K562 (cell line): ENCODE measurements at regions not wholly inside any gene's neighbourhood (a gene's known extent, or its start where the extent isn't known, plus 50 kb on each side); places are given as distances from the start of the nearest gene placed in this dataset.

ENCODE experiments used
- ATAC-seq: fragments of 200-7000 bp; cut with Tn5 transposase; 3 replicates; pipeline ENCODE4 v1.9.1; 2020; ENCODE audit warnings: moderate library complexity
- BruUV-seq: library from RNA; stranded (reverse); fragments of 400-500 nt; replicated peaks from 2 replicates; lab custom pipeline; 2021; lab: Mats Ljungman, UMichigan
- CTCF ChIA-PET: fragments of 300-600 bp; formaldehyde crosslinking; extraction: SDS; loops from one replicate; lab custom pipeline; 2021; ENCODE audit warnings: low intra/inter-chr PET ratio; lab: Yijun Ruan, JAX
- POLR2A ChIA-PET: fragments of 300-600, 350-650 bp; sonication (Branson Sonifier 250); formaldehyde crosslinking; extraction: SDS; loops from one replicate; lab custom pipeline; 2021; ENCODE audit warnings: antibody characterized with exemption, inconsistent platforms; lab: Yijun Ruan, JAX
- DNase-seq, 4 experiments: peaks; one replicate each; pipeline versions ENCODE4 v3.0.0 to v3.0.0-alpha.2; 2011 to 2018; ENCODE audit warnings: low spot score in 3 of 4, mixed read lengths in 3 of 4; ENCODE audit errors: extremely low read depth in 1 of 4
- FAIRE-seq: peaks from 2 replicates; lab custom pipeline; 2011; peaks lifted over from hg19 to GRCh38; lab: Jason Lieb, UNC
- H2AFZ ChIP-seq: 2 replicates; pipeline ENCODE4 v1.6.0; 2011; ENCODE audit warnings: low read depth, low read length, control low read depth, inconsistent platforms
- H3K27ac ChIP-seq: fragments of 200-600 bp; 3 replicates; pipeline ENCODE4 v1.8.0; 2011; ENCODE audit warnings: low read depth, mild to moderate bottlenecking, control low read depth, inconsistent platforms, low read length, moderate library complexity, mixed read lengths; ENCODE audit errors: extremely low read depth
- H3K27me3 ChIP-seq, 2 experiments: fragments of 300-600 bp in 1 of 2; 2 replicates in 1 of 2; 3 replicates in 1 of 2; pipeline versions ENCODE4 v1.6.0 to v1.8.0; 2011; ENCODE audit warnings: inconsistent platforms in 2 of 2, low read length in 2 of 2, mild to moderate bottlenecking in 1 of 2, mixed read lengths in 1 of 2, moderate library complexity in 1 of 2; ENCODE audit not compliant: control insufficient read depth in 2 of 2, insufficient read depth in 2 of 2
- H3K36me3 ChIP-seq: fragments of 300-600 bp; 3 replicates; pipeline ENCODE4 v1.8.0; 2011; ENCODE audit warnings: mild to moderate bottlenecking, low read length, inconsistent platforms; ENCODE audit not compliant: control insufficient read depth, insufficient read depth
- H3K4me1 ChIP-seq, 2 experiments: fragments of 200-600 bp in 1 of 2; replicated peaks in 1 of 2; 2 replicates in 1 of 2; 3 replicates in 1 of 2; pipeline versions ENCODE4 v1.5.1 to v1.8.0; 2011; ENCODE audit warnings: inconsistent platforms in 2 of 2, low read length in 2 of 2, mild to moderate bottlenecking in 1 of 2, mixed read lengths in 1 of 2, moderate library complexity in 1 of 2; ENCODE audit not compliant: control insufficient read depth in 2 of 2, insufficient read depth in 2 of 2
- H3K4me2 ChIP-seq: 2 replicates; pipeline ENCODE4 v1.6.1; 2011; ENCODE audit warnings: low read length, control low read depth, inconsistent platforms, mixed read lengths; ENCODE audit not compliant: insufficient read depth
- H3K4me3 ChIP-seq: fragments of 200-600 bp; sonication (generic), shearing (Covaris generic); 2 replicates; pipeline ENCODE4 v1.5.1; 2016; ENCODE audit warnings: control low read depth, inconsistent platforms
- H3K79me2 ChIP-seq: fragments of 200-600 bp; 3 replicates; pipeline ENCODE4 v1.8.0; 2011; ENCODE audit warnings: low read length, inconsistent platforms; ENCODE audit not compliant: control insufficient read depth, insufficient read depth
- H3K9ac ChIP-seq, 2 experiments: 2 replicates each; pipeline versions ENCODE4 v1.6.0 to v1.6.1; 2011; ENCODE audit warnings: low read depth in 2 of 2, low read length in 2 of 2, control low read depth in 1 of 2, inconsistent platforms in 1 of 2, mild to moderate bottlenecking in 1 of 2, mixed read lengths in 1 of 2; ENCODE audit not compliant: insufficient read depth in 1 of 2
- H3K9me1 ChIP-seq: one replicate; pipeline ENCODE4 v1.6.0; 2011; ENCODE audit warnings: inconsistent platforms, mild to moderate bottlenecking, low read length, moderate library complexity; ENCODE audit not compliant: control insufficient read depth, insufficient read depth
- H3K9me3 ChIP-seq: replicated peaks from 2 replicates; pipeline ENCODE4 v1.5.1; 2011; ENCODE audit warnings: low read depth, low read length, inconsistent platforms; ENCODE audit not compliant: control insufficient read depth, insufficient read depth
- H4K20me1 ChIP-seq: replicated peaks from 2 replicates; pipeline ENCODE4 v1.6.1; 2011; ENCODE audit warnings: low read length, inconsistent platforms, mixed read lengths; ENCODE audit not compliant: control insufficient read depth, insufficient read depth
- CBFA2T3 ChIP-seq: fragments of 450-650 bp; IDR thresholded peaks from 2 replicates; pipeline ENCODE4 v1.6.1; 2017
- ELF1 ChIP-seq: fragments of 200-800 bp; sonication (Bioruptor generic); IDR thresholded peaks from 2 replicates; pipeline ENCODE4 v1.6.1; 2016; ENCODE audit warnings: missing genetic modification characterization, missing compliant biosample characterization
- GABPA ChIP-seq: fragments of 200-800 bp; sonication (Bioruptor generic); conservative IDR thresholded peaks from 2 replicates; pipeline ENCODE4 v1.6.1; 2016; ENCODE audit warnings: low read depth, missing genetic modification characterization, missing compliant biosample characterization
- HNRNPK ChIP-seq: fragments of 200-400 bp; formaldehyde crosslinking; IDR thresholded peaks from one replicate; pipeline ENCODE4 v1.6.1; 2018; ENCODE audit warnings: mild to moderate bottlenecking, low read depth, low read length; ENCODE audit not compliant: poor library complexity, severe bottlenecking
- KDM5B ChIP-seq: fragments of 200-600 bp; sonication (generic); IDR thresholded peaks from 2 replicates; pipeline ENCODE4 v1.6.1; 2012; ENCODE audit warnings: low read depth, mild to moderate bottlenecking, moderate library complexity, low read length, control low read depth, inconsistent platforms; ENCODE audit not compliant: insufficient replicate concordance
- LCOR ChIP-seq: sonication (generic); formaldehyde crosslinking; IDR thresholded peaks from 2 replicates; pipeline ENCODE4 v1.8.0; 2022; ENCODE audit warnings: mild to moderate bottlenecking, missing genetic modification reagents
- NCOA2 ChIP-seq, 2 experiments: fragments of 450-650 bp; IDR thresholded peaks; 2 replicates each; pipeline ENCODE4 v1.6.1; 2018; ENCODE audit warnings: mild to moderate bottlenecking in 2 of 2, moderate library complexity in 1 of 2; ENCODE audit not compliant: partially characterized antibody in 2 of 2
- NFATC3 ChIP-seq: fragments of 450-650 bp; IDR thresholded peaks from 2 replicates; pipeline ENCODE4 v1.6.1; 2017; ENCODE audit warnings: mild to moderate bottlenecking
- NR3C1 ChIP-seq: sonication (generic); formaldehyde crosslinking; IDR thresholded peaks from 2 replicates; pipeline ENCODE4 v1.8.1; 2022; ENCODE audit warnings: missing genetic modification reagents
- PATZ1 ChIP-seq: fragments of 250-450 bp; sonication (Bioruptor Pico); IDR thresholded peaks from 2 replicates; pipeline ENCODE4 v1.5.0; 2020; ENCODE audit warnings: mild to moderate bottlenecking, borderline replicate concordance
- PHB2 ChIP-seq: fragments of 450-650 bp; IDR thresholded peaks from 2 replicates; pipeline ENCODE4 v1.6.1; 2017; ENCODE audit warnings: low read depth
- SIN3A ChIP-seq, 2 experiments: fragments of 150-350 bp in 1 of 2; IDR thresholded peaks; 2 replicates each; pipeline ENCODE4 v1.6.1; 2011 to 2016; ENCODE audit warnings: borderline replicate concordance in 2 of 2, low read depth in 2 of 2, low read length in 2 of 2, mild to moderate bottlenecking in 2 of 2, moderate library complexity in 2 of 2; ENCODE audit not compliant: control insufficient read depth in 1 of 2
- SIN3B ChIP-seq: fragments of 450-650 bp; IDR thresholded peaks from 2 replicates; pipeline ENCODE4 v1.6.1; 2017; ENCODE audit warnings: low read depth, mild to moderate bottlenecking, moderate library complexity
- SP1 ChIP-seq: sonication (generic); formaldehyde crosslinking; IDR thresholded peaks from 2 replicates; pipeline ENCODE4 v1.8.1; 2022; ENCODE audit warnings: mild to moderate bottlenecking, missing genetic modification reagents
- TAF9B ChIP-seq: fragments of 450-650 bp; IDR thresholded peaks from 2 replicates; pipeline ENCODE4 v1.6.1; 2018; ENCODE audit warnings: mild to moderate bottlenecking; ENCODE audit not compliant: partially characterized antibody
- UBTF ChIP-seq, 2 experiments: IDR thresholded peaks; 2 replicates each; pipeline ENCODE4 v1.6.1; 2012; ENCODE audit warnings: improper control_type of control experiment in 2 of 2, low read depth in 2 of 2, low read length in 2 of 2, borderline replicate concordance in 1 of 2
- ZNF197 ChIP-seq: fragments of 200-800 bp; sonication (Bioruptor generic); IDR thresholded peaks from 2 replicates; pipeline ENCODE4 v1.6.1; 2016; ENCODE audit warnings: low read depth, missing genetic modification characterization, missing compliant biosample characterization
- ZNF3 ChIP-seq: fragments of 250-450 bp; sonication (Bioruptor Pico); IDR thresholded peaks from 2 replicates; pipeline ENCODE4 v1.5.0; 2021; ENCODE audit warnings: mild to moderate bottlenecking, moderate library complexity
- ZNF41 ChIP-seq: fragments of 250-450 bp; sonication (Bioruptor Pico); conservative IDR thresholded peaks from 2 replicates; pipeline ENCODE4 v1.4.0; 2020; ENCODE audit warnings: mild to moderate bottlenecking
- ZNF551 ChIP-seq: fragments of 250-450 bp; sonication (Bioruptor Pico); IDR thresholded peaks from 2 replicates; pipeline ENCODE4 v1.5.0; 2021; ENCODE audit warnings: mild to moderate bottlenecking, moderate library complexity
- WGBS: fragments of 100-300 bp; shearing (Covaris generic); methylation state at CpG from one replicate; pipeline ENCODE4 v1.1.6; 2016; ENCODE audit warnings: low coverage, mixed read lengths; ENCODE audit not compliant: insufficient coverage; ENCODE audit errors: missing lambda C conversion rate; 5-methylcytosine and 5-hydroxymethylcytosine counted together
- in situ Hi-C: fragments of 300-500 bp; cut with MboI; formaldehyde crosslinking; loops from 4 replicates; pipeline ENCODE4 v1.15.0; 2018; ENCODE audit warnings: inconsistent platforms, mixed read lengths
- intact Hi-C: fragments of 100-400 bp; cut with micrococcal nuclease; formaldehyde crosslinking; loops from 2 replicates; pipeline ENCODE4 v1.14.2; 2022

- FAIRE-seq (no peak), ATAC-seq (no peak), DNase-seq (no peak)
- no peaks in the 10 kb centered on the region for H3K9me3 ChIP-seq
- H3K36me3 ChIP-seq = no peaks in the 10 kb centered on the region
- WGBS = 0% methylated on average over 1 of the region's 1 CpG
- H3K27ac ChIP-seq = no peak overlapping the region
- TF ChIP-seq ELF1 (tag) (no peak), HNRNPK (no peak), NCOA2 (IDR thresholded peaks at IDR 0.05; ENCODE audit: partially characterized antibody in 2 of 2) (no peak), ZNF551 (CRISPR knock-in tag) (no peak), ZNF3 (CRISPR knock-in tag) (no peak), SP1 (no peak), ZNF41 (CRISPR knock-in tag) (no peak), LCOR (CRISPR knock-in tag) (no peak), UBTF (IDR thresholded peaks at IDR 0.05; ENCODE audit: borderline replicate concordance in 1 of 2, low read depth in 2 of 2, low read length in 2 of 2) (no peak), TAF9B (no peak), ZNF197 (CRISPR knock-in tag) (no peak), PHB2 (no peak), SIN3B (no peak), GABPA (no peak), PATZ1 (CRISPR knock-in tag) (no peak), KDM5B (no peak), SIN3A (IDR thresholded peaks at IDR 0.05; ENCODE audit: borderline replicate concordance in 2 of 2, control insufficient read depth in 1 of 2, low read depth in 2 of 2, low read length in 2 of 2) (no peak), CBFA2T3 (no peak), NFATC3 (no peak), NR3C1 (CRISPR knock-in tag) (no peak)
- in situ Hi-C loops (no loop called here), intact Hi-C loops (no loop called here)
- no peak overlapping the region for H3K9ac ChIP-seq
- POLR2A ChIA-PET = no interaction called here
- no peaks in the 10 kb centered on the region for H4K20me1 ChIP-seq
- H3K79me2 ChIP-seq = no peaks in the 10 kb centered on the region
- H3K4me2 ChIP-seq = no peak overlapping the region
- H2AFZ ChIP-seq = no peak overlapping the region
- H3K27me3 ChIP-seq = no peaks in the 10 kb centered on the region; a peak in 1 of 5 replicates
- H3K4me3 ChIP-seq = no peak overlapping the region
- BruUV-seq = no TSS peak
- CTCF ChIA-PET = no interaction called here
- no peaks in the 10 kb centered on the region for H3K4me1 ChIP-seq
- H3K9me1 ChIP-seq = no peaks in the 10 kb centered on the region
These were observed 225.8 kb upstream of the UMPS start for GRCh38 chr3:124504332-124505059.
